GM12873 (cell line): ENCODE measurements at regions not wholly inside any gene's neighbourhood (a gene's known extent, or its start where the extent isn't known, plus 50 kb on each side); places are given as distances from the start of the nearest gene placed in this dataset.

Experiments used
- CTCF ChIP-seq: IDR thresholded peaks from 2 replicates; pipeline ENCODE4 v1.5.1; 2012; ENCODE audit warnings: low read depth, mild to moderate bottlenecking, moderate library complexity, low read length, control low read depth; ENCODE audit not compliant: insufficient read depth; ENCODE audit errors: missing control alignments

DNA sequence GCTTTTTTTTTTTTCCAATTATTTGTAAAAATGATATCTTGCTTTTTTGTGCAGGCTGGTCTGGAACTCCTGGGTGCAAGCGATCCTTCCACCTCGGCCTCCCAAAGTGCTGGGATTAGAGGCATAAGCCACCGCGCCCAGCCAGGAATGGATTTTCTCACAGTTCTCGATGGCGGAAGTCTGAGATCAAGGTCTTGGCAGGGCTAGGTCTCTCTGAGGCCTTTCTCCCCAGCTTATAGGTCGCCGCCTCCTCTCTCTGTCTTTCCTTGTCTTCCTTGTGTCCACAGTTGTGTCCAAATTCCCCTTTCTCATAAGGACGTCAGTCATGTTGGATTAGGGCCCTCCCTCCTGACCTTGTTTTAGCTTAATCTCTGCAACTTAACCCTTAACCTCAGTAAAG, 200.5 kb downstream of the UQCRFS1 start:
- TF ChIP-seq CTCF: no peak

DNA sequence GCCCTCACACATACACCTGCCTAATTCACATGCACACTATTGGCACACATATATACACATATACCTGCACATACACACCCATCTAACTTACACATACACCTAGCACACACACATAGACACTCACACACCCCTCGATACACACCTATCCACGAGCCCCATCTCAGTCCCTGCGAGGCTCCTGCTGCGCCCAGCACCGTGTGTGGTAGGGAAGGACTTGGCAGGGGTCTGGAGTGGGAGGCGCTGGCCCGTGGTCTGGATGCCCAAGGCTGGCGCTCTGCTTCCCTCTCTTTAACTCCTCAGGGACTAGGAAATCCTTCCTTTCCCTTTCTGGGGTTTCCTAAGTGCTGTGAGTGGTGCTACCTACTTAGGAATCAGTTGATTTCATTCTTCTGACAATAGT, 202.7 kb downstream of the UQCRFS1 start:
- TF ChIP-seq CTCF: no peak

DNA sequence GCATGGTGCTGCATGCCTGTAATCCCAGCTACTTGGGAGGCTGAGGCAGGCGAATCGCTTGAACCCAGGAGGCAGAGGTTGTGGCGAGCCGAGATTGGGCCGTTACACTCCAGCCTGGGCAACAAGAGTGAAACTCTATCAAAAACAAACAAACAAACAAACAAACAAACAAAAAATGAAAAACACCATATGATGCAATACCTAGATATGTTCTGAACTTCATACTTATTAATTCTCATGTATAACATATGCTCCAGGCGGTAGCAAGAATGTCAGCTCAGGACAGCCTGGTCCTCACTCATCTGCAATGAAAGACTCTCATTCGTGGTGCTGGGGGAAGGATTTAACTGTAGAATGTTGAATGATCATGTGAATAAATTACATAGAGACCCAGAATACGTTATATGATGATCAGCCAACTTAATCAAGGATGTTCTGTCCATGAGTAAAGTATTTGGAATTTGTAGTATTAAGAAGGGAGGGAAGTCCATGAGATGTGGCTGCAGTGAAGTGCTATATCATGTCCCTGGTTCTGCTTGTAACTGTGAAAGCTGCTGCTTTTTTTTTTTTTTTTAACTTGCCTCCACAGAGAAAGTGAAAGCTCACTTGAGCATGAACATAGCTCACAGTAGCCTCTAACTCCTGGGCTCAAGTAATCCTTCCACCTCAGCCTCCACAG, 206.8 kb downstream of the UQCRFS1 start:
- TF ChIP-seq CTCF: no peak

GRCh38 chr19:29004796-29005195, 208.2 kb downstream of the UQCRFS1 start:
- no peak for TF ChIP-seq CTCF

DNA sequence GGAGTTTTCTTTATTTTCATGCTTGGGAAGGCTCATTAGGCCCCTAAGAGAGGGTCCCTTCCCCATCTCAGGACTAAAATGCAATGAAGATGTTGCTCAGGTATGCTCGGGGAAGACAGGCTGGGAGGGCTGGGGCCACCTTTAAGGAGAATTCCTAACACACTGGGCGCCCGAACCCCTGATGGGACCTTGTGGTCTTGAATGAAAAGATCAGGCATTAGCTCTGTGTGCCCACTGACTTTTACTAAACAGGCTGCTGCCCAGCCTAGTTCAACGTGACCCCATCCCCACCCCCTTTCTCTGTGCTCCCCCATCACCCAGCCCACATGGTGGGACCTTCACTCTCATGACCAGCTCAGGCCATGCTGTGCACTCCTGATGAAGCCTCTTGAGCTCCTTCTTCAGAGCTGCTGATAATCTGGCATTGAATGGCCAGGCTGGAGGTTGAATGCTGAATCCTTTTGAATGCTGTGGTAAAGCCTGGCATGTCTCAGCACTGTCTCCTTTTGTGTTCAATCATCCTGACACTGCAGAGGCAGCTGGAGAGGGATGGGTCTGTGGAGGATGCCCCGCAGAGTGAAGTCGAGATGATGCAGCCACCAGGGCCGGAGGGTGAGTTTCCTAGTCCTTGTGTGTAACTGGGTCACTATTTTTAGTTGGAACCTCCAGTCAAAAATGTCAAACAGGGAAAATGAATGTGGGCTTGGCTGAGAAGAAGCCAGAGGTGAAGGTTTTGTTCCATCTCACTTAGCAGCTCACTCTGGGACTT, 209.1 kb downstream of the UQCRFS1 start:
- TF ChIP-seq CTCF: no peak

DNA sequence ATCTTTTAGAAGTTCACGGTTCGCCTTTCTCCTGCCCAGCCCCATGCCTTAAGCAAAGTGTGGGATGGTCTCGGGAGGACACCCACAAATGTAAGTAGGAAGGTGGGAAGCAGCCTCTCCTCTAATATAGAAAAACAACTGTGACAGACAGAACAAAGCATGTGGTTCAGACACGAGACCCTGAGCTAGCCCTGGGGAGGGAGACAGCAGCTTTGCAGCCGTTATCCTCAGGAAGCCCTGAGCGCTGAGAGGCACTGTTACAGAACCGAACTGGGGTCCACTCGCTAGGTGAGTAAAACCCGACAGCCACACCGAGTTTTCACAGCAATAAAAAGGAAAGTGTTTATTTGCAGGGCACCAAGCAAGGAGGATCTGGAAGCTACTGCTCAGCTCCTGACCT, 210.6 kb downstream of the UQCRFS1 start:
- no peak for TF ChIP-seq CTCF

DNA sequence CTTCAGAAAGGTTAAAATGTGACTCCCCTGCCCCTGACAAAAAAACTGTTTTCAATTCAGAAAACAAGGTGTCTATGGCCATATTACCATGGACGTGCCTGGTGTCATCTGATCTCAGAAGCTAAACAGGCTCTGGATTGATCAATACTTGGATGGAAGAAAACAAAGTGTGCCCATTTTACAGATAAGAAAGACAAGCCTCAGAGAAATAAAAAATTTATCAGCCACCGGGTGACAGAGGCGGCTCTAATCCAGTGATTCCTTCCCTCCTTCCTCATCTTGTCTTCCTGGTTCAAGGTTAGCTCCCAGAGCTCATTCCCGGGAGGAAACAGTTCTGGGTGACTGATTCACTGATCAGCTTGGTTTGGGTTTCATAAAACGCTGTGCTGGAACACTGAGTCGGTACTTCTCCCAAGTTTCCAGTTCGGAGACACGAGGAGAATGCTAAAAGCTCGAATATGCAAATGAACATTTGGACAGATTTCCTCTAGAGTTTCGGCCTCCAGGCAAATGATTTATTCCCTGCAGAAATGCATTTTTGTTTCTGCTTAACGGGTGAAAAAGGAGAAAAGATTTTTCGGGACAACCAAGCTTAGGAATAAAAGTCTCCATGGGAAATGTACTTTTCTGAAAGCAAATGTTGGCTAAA, 211.2 kb downstream of the UQCRFS1 start:
- no peak for TF ChIP-seq CTCF
